ENCODE measurements at regions not wholly inside any gene's neighbourhood (a gene's known extent, or its start where the extent isn't known, plus 50 kb on each side); places are given as distances from the start of the nearest gene placed in this dataset.

- TF ChIP-seq CTCF (IDR thresholded peaks at IDR 0.05 in 4 of 5, conservative IDR thresholded peaks at IDR 0.05 in 1 of 5) (no peak), POLR2A (IDR thresholded peaks at IDR 0.05) (no peak)
Measured at GRCh38 chr10:3981300-3981699, 196.3 kb upstream of the KLF6 start.
